OCI-LY7 (cell line): ENCODE measurements at regions not wholly inside any gene's neighbourhood (a gene's known extent, or its start where the extent isn't known, plus 50 kb on each side); places are given as distances from the start of the nearest gene placed in this dataset.

Source experiments
- BruUV-seq: library from RNA; stranded (reverse); fragments of 400-500 nt; replicated peaks from 2 replicates; lab custom pipeline; 2021; lab: Mats Ljungman, UMichigan
- CTCF ChIA-PET: fragments of 300-600 bp; sonication (Branson Sonifier 250); formaldehyde crosslinking; loops from one replicate; lab custom pipeline; 2022; ENCODE audit warnings: antibody characterized with exemption; ENCODE audit not compliant: unreplicated experiment; lab: Charles Lee
- POLR2A ChIA-PET: fragments of 300-600 bp; sonication (Branson Sonifier 250); formaldehyde crosslinking; loops from one replicate; lab custom pipeline; 2022; ENCODE audit warnings: antibody characterized with exemption; lab: Charles Lee
- DNase-seq: peaks from one replicate; pipeline ENCODE4 v3.0.0-alpha.2; 2015; ENCODE audit warnings: low spot score
- H2AFZ ChIP-seq: fragments of 200-600 bp; sonication (generic), shearing (Covaris generic); 2 replicates; pipeline ENCODE4 v1.6.1; 2014; ENCODE audit warnings: mild to moderate bottlenecking, antibody characterized with exemption, low read length, moderate library complexity
- H3K27ac ChIP-seq: fragments of 200-600 bp; sonication (generic); 2 replicates; pipeline ENCODE4 v1.5.1; 2014; ENCODE audit warnings: mixed run types, low read depth, mild to moderate bottlenecking, moderate library complexity, low read length, inconsistent platforms; ENCODE audit not compliant: poor library complexity, severe bottlenecking
- H3K36me3 ChIP-seq: fragments of 200-600 bp; sonication (generic); 2 replicates; pipeline ENCODE4 v1.6.1; 2014; ENCODE audit warnings: mild to moderate bottlenecking, antibody characterized with exemption, low read length, moderate library complexity, mixed read lengths; ENCODE audit not compliant: insufficient read depth
- H3K4me1 ChIP-seq: fragments of 200-600 bp; sonication (generic); 2 replicates; pipeline ENCODE4 v1.5.1; 2014; ENCODE audit warnings: mild to moderate bottlenecking, low read length; ENCODE audit not compliant: insufficient read depth, poor library complexity, severe bottlenecking
- H3K4me2 ChIP-seq: fragments of 200-600 bp; sonication (generic); 2 replicates; pipeline ENCODE4 v1.6.1; 2014; ENCODE audit warnings: mild to moderate bottlenecking, low read length
- H3K4me3 ChIP-seq: fragments of 200-600 bp; sonication (generic); 2 replicates; pipeline ENCODE4 v1.5.1; 2014; ENCODE audit warnings: mild to moderate bottlenecking, low read depth, low read length; ENCODE audit not compliant: poor library complexity, severe bottlenecking
- H3K79me2 ChIP-seq: fragments of 200-600 bp; sonication (generic); 2 replicates; pipeline ENCODE4 v1.6.1; 2016; ENCODE audit warnings: low read depth, mild to moderate bottlenecking, low read length, moderate library complexity, mixed read lengths; ENCODE audit not compliant: insufficient read depth
- H3K9me2 ChIP-seq: fragments of 200-600 bp; sonication (generic); 2 replicates; pipeline ENCODE4 v1.6.1; 2016; ENCODE audit warnings: mild to moderate bottlenecking, low read length, mixed read lengths; ENCODE audit not compliant: insufficient read depth
- H3K9me3 ChIP-seq: fragments of 200-600 bp; sonication (generic); 2 replicates; pipeline ENCODE4 v1.6.1; 2014; ENCODE audit warnings: mild to moderate bottlenecking, mixed run types, low read length, mixed read lengths
- H4K20me1 ChIP-seq: fragments of 200-600 bp; sonication (generic); 2 replicates; pipeline ENCODE4 v1.6.1; 2014; ENCODE audit warnings: mild to moderate bottlenecking, antibody characterized with exemption, low read length, moderate library complexity, mixed read lengths; ENCODE audit not compliant: insufficient read depth
- CTCF ChIP-seq: fragments of 200-600 bp; sonication (generic); conservative IDR thresholded peaks from 2 replicates; pipeline ENCODE4 v1.5.1; 2014; ENCODE audit warnings: mild to moderate bottlenecking, antibody characterized with exemption, low read length, moderate library complexity, mixed read lengths
- EZH2phosphoT487 ChIP-seq: fragments of 200-600 bp; sonication (generic); IDR thresholded peaks from 2 replicates; pipeline ENCODE4 v1.6.1; 2018; ENCODE audit warnings: low read depth, borderline replicate concordance, mild to moderate bottlenecking, mixed run types, antibody characterized with exemption, low read length, moderate library complexity, mixed read lengths
- intact Hi-C: fragments of 100-400 bp; cut with micrococcal nuclease; formaldehyde crosslinking; loops from one replicate; pipeline ENCODE4 v1.10.0; 2022; ENCODE audit not compliant: unreplicated experiment

GRCh38 chr4:81527709-81528108 is 56.0 kb upstream of the RASGEF1B start:
- Histone ChIP-seq H4K20me1 (no peaks in the 10 kb centered on the region), H3K27ac (no peak overlapping the region), H3K4me1 (no peaks in the 10 kb centered on the region), H3K36me3 (no peaks in the 10 kb centered on the region), H2AFZ (no peak overlapping the region), H3K9me3 (peaks cover 26% of the 10 kb centered on the region; the same call in 1 of the 2 replicates), H3K9me2 (no peaks in the 10 kb centered on the region), H3K4me3 (no peak overlapping the region), H3K79me2 (no peaks in the 10 kb centered on the region), H3K4me2 (no peak overlapping the region)
- no TSS peak for BruUV-seq
- ChIA-PET POLR2A (interaction anchor here (0.8 to 1.2 kb wide), 2 partner anchors 20 to 44 kb away, joined by 3 to 4 read pairs; no protein-coding TSS in a partner anchor), CTCF (no interaction called here)
- DNase-seq = peak; percentile 43
- TF ChIP-seq CTCF (no peak), EZH2phosphoT487 (no peak)
- intact Hi-C loops = no loop called here

- Histone ChIP-seq H3K36me3 (no peaks in the 10 kb centered on the region), H3K4me3 (no peak overlapping the region), H2AFZ (no peak overlapping the region), H4K20me1 (no peaks in the 10 kb centered on the region), H3K9me2 (no peaks in the 10 kb centered on the region), H3K4me1 (no peaks in the 10 kb centered on the region), H3K9me3 (peaks cover 26% of the 10 kb centered on the region; the same call in 1 of the 2 replicates), H3K4me2 (no peak overlapping the region), H3K79me2 (no peaks in the 10 kb centered on the region), H3K27ac (no peak overlapping the region)
- no TSS peak for BruUV-seq
- no peak for DNase-seq
- intact Hi-C loops = no loop called here
- CTCF ChIA-PET = no interaction called here
- no peak for TF ChIP-seq CTCF
- TF ChIP-seq EZH2phosphoT487 = no peak
- POLR2A ChIA-PET = interaction anchor here (0.5 to 1.3 kb wide), 4 partner anchors 13 to 245 kb away, joined by 3 to 4 read pairs (median 4); no protein-coding TSS in a partner anchor
These were observed 55.4 kb upstream of the RASGEF1B start for GRCh38 chr4:81527115-81527514.

- H3K36me3 ChIP-seq = no peaks in the 10 kb centered on the region
These were observed 55.0 kb upstream of the RASGEF1B start for GRCh38 chr4:81526706-81527105.

More at GRCh38 chr4:81526706-81527105, 55.0 kb upstream of the RASGEF1B start:
- ChIA-PET POLR2A (interaction anchor here (0.5 to 1.3 kb wide), 5 partner anchors 12 to 246 kb away, joined by 3 to 4 read pairs (median 3); no protein-coding TSS in a partner anchor), CTCF (no interaction called here)
- Histone ChIP-seq H3K9me3 (peaks cover 26% of the 10 kb centered on the region; the same call in 1 of the 2 replicates), H3K4me3 (no peak overlapping the region), H4K20me1 (no peaks in the 10 kb centered on the region), H3K27ac (no peak overlapping the region), H3K79me2 (no peaks in the 10 kb centered on the region), H3K4me2 (no peak overlapping the region), H3K4me1 (no peaks in the 10 kb centered on the region), H2AFZ (no peak overlapping the region), H3K9me2 (no peaks in the 10 kb centered on the region)
- intact Hi-C loops = no loop called here
- TF ChIP-seq CTCF (no peak), EZH2phosphoT487 (no peak)
- DNase-seq = no peak
- BruUV-seq = no TSS peak
